ENCODE measurements at regions not wholly inside any gene's neighbourhood (a gene's known extent, or its start where the extent isn't known, plus 50 kb on each side); places are given as distances from the start of the nearest gene placed in this dataset.

DNA sequence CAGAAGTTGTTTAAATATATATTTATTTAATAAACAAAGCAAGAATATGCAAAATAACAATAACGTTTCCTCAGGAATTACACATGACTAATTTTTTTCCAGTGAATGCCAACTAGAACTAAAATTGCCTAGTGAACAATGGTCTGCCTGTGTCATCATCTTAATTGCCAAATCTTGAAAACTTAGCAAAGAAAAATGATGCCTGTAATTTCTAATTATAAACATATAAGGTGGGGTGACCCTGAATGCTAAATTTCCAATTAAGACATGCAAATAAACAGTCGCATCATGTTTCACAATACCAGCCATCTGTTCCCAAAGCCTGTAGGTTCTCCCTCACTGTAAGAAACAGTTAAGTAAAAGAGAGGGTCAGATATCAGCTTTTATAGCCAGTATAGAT is 67.6 kb upstream of the PLCL2 start (continued):
- TF ChIP-seq, protein P1, sequence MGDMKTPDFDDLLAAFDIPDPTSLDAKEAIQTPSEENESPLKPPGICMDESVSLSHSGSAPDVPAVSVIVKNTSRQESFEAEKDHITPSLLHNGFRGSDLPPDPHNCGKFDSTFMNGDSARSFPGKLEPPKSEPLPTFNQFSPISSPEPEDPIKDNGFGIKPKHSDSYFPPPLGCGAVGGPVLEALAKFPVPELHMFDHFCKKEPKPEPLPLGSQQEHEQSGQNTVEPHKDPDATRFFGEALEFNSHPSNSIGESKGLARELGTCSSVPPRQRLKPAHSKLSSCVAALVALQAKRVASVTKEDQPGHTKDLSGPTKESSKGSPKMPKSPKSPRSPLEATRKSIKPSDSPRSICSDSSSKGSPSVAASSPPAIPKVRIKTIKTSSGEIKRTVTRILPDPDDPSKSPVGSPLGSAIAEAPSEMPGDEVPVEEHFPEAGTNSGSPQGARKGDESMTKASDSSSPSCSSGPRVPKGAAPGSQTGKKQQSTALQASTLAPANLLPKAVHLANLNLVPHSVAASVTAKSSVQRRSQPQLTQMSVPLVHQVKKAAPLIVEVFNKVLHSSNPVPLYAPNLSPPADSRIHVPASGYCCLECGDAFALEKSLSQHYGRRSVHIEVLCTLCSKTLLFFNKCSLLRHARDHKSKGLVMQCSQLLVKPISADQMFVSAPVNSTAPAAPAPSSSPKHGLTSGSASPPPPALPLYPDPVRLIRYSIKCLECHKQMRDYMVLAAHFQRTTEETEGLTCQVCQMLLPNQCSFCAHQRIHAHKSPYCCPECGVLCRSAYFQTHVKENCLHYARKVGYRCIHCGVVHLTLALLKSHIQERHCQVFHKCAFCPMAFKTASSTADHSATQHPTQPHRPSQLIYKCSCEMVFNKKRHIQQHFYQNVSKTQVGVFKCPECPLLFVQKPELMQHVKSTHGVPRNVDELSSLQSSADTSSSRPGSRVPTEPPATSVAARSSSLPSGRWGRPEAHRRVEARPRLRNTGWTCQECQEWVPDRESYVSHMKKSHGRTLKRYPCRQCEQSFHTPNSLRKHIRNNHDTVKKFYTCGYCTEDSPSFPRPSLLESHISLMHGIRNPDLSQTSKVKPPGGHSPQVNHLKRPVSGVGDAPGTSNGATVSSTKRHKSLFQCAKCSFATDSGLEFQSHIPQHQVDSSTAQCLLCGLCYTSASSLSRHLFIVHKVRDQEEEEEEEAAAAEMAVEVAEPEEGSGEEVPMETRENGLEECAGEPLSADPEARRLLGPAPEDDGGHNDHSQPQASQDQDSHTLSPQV (IDR thresholded peaks at IDR 0.05) = no peak
- TF ChIP-seq, protein P2, sequence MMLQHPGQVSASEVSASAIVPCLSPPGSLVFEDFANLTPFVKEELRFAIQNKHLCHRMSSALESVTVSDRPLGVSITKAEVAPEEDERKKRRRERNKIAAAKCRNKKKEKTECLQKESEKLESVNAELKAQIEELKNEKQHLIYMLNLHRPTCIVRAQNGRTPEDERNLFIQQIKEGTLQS (IDR thresholded peaks at IDR 0.05; ENCODE audit: borderline replicate concordance, extremely low read depth, low read depth, low read length) = no peak
- no peak for TF ChIP-seq ZNF384 (IDR thresholded peaks at IDR 0.05; ENCODE audit: borderline replicate concordance, low read depth, low read length)
- TF ChIP-seq, protein P3, sequence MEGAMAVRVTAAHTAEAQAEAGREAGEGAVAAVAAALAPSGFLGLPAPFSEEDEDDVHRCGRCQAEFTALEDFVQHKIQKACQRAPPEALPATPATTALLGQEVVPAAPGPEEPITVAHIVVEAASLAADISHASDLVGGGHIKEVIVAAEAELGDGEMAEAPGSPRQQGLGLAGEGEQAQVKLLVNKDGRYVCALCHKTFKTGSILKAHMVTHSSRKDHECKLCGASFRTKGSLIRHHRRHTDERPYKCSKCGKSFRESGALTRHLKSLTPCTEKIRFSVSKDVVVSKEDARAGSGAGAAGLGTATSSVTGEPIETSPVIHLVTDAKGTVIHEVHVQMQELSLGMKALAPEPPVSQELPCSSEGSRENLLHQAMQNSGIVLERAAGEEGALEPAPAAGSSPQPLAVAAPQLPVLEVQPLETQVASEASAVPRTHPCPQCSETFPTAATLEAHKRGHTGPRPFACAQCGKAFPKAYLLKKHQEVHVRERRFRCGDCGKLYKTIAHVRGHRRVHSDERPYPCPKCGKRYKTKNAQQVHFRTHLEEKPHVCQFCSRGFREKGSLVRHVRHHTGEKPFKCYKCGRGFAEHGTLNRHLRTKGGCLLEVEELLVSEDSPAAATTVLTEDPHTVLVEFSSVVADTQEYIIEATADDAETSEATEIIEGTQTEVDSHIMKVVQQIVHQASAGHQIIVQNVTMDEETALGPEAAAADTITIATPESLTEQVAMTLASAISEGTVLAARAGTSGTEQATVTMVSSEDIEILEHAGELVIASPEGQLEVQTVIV (IDR thresholded peaks at IDR 0.05; ENCODE audit: borderline replicate concordance, partially characterized antibody) = no peak
- no peak for TF ChIP-seq NBN (IDR thresholded peaks at IDR 0.05)
- no peak for TF ChIP-seq ESRRA (IDR thresholded peaks at IDR 0.05; ENCODE audit: low read length)
- TF ChIP-seq, protein P4, sequence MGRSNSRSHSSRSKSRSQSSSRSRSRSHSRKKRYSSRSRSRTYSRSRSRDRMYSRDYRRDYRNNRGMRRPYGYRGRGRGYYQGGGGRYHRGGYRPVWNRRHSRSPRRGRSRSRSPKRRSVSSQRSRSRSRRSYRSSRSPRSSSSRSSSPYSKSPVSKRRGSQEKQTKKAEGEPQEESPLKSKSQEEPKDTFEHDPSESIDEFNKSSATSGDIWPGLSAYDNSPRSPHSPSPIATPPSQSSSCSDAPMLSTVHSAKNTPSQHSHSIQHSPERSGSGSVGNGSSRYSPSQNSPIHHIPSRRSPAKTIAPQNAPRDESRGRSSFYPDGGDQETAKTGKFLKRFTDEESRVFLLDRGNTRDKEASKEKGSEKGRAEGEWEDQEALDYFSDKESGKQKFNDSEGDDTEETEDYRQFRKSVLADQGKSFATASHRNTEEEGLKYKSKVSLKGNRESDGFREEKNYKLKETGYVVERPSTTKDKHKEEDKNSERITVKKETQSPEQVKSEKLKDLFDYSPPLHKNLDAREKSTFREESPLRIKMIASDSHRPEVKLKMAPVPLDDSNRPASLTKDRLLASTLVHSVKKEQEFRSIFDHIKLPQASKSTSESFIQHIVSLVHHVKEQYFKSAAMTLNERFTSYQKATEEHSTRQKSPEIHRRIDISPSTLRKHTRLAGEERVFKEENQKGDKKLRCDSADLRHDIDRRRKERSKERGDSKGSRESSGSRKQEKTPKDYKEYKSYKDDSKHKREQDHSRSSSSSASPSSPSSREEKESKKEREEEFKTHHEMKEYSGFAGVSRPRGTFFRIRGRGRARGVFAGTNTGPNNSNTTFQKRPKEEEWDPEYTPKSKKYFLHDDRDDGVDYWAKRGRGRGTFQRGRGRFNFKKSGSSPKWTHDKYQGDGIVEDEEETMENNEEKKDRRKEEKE (IDR thresholded peaks at IDR 0.05) = no peak
- TF ChIP-seq DPF2 (IDR thresholded peaks at IDR 0.05) = no peak
